Amniotic epithelial cell (primary cell): ENCODE measurements at regions not wholly inside any gene's neighbourhood (a gene's known extent, or its start where the extent isn't known, plus 50 kb on each side); places are given as distances from the start of the nearest gene placed in this dataset.

Source experiments
- DNase-seq: peaks from one replicate; pipeline ENCODE4 v3.0.0-alpha.2; 2010; ENCODE audit warnings: low read depth

GRCh38 chr4:180398564-180398963 is 1844.6 kb upstream of the TENM3 start:
- no peak for DNase-seq

DNA sequence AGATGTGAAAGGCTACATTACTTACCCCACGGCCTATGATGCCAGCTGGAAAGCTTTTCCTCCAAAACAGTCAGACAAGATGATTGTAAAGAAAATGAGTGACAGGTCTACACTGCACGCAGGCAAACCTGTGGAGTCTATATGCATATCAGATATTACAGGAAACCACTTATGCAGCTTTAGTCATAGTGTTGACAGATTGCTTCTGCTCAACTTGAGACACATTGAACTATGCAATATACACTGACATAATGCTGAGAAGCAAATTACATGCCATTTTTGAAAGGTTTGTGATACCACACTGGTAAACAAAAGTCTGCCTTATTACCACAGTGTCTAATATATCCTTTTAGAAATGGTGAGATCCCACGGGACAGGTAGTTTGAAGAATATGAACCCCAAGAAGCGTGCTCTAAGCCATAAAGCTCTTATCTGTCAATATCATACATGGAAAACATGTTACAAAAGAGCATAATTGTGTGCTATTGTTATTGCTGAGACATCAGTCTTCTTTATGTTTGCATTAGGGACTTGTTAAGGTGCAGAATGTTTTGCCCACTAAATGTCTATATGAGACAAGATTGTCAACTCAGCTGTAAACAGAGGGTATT is 1835.8 kb upstream of the TENM3 start:
- DNase-seq: no peak

GRCh38 chr4:180418819-180419531 is 1824.2 kb upstream of the TENM3 start:
- no peak for DNase-seq

DNA sequence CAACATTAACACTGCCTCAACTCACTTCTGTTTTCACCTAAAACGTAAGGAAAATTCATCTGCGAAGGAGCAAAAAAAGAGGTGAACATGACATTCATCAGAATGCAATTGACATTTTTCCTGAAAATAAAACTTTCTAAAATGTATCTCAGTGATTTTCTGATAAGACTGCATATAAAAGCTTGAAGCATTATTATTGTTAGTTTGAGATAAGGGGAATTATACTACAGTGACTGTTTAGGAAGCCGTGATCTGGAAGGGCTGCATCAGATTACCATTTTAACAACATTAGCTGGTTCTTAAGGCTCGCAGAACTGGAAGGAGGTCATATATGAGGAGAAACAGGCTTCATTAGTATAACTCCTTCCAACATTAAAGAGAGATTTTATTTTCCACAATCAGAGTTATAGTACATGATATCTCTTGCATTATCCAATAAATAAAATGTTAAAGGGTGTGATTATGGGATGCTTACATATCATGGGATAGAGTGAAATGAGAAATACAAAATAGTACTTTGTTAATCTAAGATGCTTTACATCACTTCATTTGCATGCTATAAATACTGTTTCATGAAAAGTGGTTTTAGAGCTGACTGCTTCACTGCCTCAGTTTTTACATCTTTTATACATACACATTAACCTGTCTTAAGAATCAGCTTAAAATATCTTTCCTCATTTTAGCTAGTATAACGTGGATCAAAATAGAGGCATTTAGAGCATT is 1820.1 kb upstream of the TENM3 start:
- DNase-seq: no peak

- DNase-seq: no peak
These were observed 1819.5 kb upstream of the TENM3 start for GRCh38 chr4:180423712-180424057.

DNA sequence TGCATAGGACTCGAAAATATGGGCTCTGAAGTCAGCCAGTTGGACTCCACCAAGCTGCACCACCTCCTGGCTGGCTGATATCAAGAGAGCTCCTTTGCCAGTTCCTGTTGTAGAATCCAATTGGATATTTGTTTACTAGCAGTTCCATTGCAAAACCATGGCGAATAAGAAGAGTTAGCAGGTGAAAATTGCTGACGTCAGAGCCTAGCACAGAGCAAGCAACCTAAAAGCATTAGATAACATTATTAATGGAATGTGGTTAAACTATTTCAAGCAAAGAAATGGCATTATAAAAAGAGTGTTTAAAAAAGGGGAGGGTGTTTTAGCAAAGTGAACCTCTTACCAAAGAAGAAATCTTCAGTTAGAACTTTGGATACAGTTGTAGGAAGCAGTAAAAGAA is 1816.3 kb upstream of the TENM3 start:
- no peak for DNase-seq

- no peak for DNase-seq
These were observed 1812.9 kb upstream of the TENM3 start for GRCh38 chr4:180430283-180430682.

DNA sequence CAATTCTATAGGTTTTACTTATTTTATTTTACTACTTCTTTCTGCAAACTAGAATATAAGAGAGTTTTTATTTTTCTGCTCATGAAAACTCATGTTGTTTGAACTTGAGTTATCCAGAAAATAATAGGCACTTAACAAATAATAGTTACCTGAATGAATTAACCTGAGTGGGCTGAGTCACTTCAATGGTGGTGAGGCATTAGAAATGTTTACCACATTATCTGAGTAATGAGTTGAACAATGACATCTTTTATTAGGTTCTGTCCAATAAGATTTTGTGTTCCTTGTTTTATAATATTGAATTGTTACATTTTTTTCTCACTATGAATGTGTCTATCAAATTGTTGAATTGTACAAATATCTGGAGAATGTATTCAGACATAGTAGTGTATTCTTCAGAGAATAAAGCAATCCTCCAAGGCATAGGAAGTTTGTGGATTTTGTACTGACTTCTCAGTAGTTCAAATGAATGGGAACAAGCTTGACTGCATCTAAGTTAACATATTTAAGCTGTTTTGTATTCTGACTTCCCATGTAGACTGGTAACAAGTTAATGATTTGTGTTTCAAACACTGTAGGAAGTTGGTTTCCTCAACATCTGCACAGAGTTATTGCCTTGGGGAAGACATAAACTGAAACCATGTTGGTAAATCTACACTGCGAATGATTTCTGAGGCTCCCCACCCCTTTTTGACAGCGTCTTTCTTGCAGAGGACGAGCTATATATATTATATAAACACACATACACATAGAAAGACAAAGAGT is 1808.9 kb upstream of the TENM3 start:
- DNase-seq: no peak

- no peak for DNase-seq
These were observed 1806.8 kb upstream of the TENM3 start for GRCh38 chr4:180436361-180436760.

DNA sequence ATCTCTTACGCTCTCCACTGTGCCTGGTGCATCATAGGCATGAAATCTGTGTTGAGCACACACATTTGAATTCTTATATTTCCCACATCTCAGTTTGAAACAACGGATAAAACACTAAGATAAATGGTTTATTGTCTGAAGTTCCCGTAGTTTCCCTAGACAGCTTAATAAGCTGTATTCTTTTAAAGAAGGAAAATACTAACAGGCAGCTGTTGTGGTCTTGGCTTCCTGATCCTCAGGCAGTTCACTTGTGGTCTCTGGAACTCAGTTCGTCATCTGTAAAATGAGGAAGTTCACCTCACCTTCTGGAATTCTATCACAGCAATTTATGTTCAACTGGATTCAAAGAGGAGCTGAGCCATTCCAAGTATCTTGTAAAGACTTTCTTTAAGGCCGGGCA is 1805.6 kb upstream of the TENM3 start:
- DNase-seq: no peak

DNA sequence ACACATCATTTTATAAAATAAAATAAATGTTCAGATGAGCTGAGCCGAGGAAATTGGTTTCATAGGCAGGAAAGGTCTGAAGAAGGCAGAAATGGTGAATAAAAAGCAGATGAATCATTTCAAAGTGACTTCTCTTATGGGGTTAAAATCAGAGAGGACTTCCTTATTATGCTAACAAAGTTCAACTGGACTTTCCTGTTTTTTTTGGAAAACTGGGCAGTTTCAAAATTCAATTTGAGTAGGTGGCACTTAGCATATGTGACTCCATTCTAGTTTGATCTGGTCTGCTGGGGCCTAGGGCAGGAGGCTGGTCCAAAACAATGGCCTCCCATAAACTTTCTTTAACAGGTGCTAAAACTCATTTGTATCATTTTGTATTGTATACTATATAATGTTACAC is 1794.9 kb upstream of the TENM3 start:
- DNase-seq: no peak

DNA sequence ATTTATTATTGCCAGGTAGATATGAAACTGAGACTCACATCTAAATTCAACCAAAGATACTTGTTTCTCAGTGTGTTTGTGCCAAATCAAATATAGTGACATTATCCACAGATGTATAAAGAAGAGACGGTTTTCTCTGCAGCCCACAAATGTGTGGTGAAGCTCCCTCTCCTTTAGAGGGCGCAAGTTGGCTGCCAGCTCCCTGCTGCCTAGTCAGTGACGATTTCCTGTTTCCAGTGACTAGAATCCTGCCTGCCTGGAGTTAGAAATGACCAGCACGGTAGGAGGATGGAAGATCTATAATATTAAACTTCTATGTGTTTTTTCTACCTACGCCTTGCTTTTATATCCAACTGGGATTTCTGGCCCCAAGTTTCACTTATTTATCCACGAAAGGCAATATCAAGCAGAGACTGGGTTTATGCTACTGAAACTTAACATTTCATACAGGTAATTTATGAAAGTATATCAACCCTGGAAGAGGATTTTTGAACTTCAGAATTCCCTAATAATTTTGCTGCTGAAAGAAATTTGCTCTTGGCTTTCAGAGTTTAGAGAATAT is 1793.7 kb upstream of the TENM3 start:
- no peak for DNase-seq

- DNase-seq: no peak
These were observed 1788.0 kb upstream of the TENM3 start for GRCh38 chr4:180455226-180455625.

- DNase-seq: no peak
These were observed 1786.3 kb upstream of the TENM3 start for GRCh38 chr4:180456928-180457327.

DNA sequence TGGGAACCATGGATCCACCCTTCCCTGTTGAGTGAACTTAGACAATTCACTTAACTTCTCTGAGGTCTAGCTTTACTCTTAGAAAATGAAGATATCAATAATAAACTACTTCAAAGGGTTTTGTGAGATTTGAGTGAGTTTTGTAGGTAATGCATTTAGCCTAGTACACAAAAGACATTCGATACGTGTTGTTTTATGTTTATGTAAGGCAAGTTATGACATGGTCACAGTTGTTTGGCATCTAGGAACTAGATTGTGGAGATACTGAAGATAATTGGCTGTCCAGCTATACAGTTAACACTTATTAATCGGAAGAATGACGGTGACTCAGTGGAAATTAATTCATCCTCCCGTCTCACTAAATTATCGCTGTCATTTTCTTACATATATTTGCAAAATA is 1781.1 kb upstream of the TENM3 start:
- no peak for DNase-seq

DNA sequence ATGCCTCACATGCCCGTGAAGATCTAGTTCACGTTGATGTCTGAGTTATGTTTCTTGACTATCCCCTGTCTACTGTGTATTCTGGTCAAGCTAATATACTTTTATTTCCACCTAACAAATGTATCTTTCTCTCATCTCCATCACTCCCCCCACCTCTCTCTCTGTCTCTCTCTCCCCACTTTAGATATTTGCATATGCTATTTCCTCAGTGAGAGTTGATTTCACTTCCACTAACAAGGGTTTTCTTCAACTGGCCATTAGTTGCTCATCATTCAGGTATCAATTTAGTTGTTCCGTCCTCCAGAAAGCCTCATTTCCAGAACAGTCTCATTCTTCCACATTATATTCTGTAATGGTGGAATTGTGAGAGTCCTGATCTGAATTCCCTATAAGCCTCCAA is 1777.8 kb upstream of the TENM3 start:
- no peak for DNase-seq

- no peak for DNase-seq
These were observed 1760.2 kb upstream of the TENM3 start for GRCh38 chr4:180483036-180483435.

DNA sequence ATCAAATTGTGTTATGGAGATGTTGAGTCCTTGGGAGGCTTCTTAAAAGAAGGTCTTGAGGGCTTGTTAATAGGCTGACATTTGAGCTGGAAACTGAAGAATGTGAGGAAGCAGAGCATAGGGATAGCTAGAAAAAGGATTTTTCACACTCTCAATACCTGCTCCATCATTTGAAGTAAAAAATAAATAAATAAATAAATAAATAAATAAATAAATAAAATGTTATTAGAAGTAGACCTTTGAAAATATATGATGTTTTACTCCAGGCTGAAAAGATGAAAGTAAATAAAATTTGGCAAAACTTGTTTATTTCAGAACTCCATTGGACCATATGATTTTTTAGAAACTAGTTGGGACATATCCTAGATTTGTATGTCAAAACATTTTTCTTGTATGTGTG is 1757.8 kb upstream of the TENM3 start:
- DNase-seq: no peak

DNA sequence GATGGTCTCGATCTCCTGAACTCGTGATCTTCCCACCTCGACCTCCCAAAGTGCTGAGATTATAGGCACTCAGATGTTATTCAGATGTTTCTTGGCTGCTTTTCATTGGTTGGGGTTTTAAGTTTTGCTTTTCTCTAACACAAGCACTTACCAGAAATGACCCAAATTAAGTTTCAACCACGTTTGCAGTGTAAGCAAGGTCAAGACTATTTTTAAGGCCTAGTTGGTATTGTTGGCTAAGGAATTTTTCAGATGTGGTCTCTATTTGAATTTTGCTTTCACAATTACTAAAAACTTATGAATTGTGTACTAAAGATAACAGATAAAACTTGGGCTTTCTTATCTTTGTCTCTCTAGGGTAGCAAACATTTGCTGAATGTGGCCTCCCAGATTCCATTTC is 1756.9 kb upstream of the TENM3 start:
- DNase-seq: no peak

- DNase-seq: no peak
These were observed 1753.4 kb upstream of the TENM3 start for GRCh38 chr4:180489787-180490186.

- DNase-seq: no peak
These were observed 1752.0 kb upstream of the TENM3 start for GRCh38 chr4:180491210-180491609.

- DNase-seq: no peak
These were observed 1749.9 kb upstream of the TENM3 start for GRCh38 chr4:180493299-180493698.

DNA sequence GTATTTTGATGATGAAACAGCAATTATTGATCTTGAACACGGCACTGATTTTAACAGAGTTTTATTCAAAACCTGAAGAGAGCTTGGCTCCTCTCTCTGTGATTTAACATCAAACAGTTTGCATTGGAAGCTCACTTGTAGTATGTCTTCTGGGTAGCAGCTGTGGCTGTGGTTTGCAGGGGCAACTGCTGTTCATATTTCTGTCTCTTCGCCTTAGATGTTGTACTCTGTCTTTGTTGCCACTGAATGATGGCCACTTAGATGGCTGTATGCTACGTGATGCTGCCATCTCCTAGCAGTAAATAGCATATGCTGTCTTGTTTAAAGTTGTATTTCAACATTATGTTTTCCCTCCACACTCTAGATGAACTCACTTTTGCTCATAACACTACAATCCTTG is 1743.0 kb upstream of the TENM3 start:
- no peak for DNase-seq
